T-cell (primary cell): ENCODE measurements at regions not wholly inside any gene's neighbourhood (a gene's known extent, or its start where the extent isn't known, plus 50 kb on each side); places are given as distances from the start of the nearest gene placed in this dataset.
"Not testable (repeated sequence)": the region's sequence is repeated elsewhere in the genome, so short reads cannot be mapped to it uniquely, and the experiment has no call there.

Experiments used
- ATAC-seq, 4 experiments: fragments of 200-7000 bp in 3 of 4; fragments of 150-1000 bp in 1 of 4; cut with Tn5 transposase; replicated peaks in 1 of 4; 1 replicate in 3 of 4; 2 replicates in 1 of 4; pipeline ENCODE4 v1.10.0; 2021; ENCODE audit warnings: moderate library complexity in 3 of 4, mild to moderate bottlenecking in 2 of 4, moderate number of reproducible peaks in 1 of 4
- CTCF ChIA-PET, 2 donors: fragments of 300-600 bp; sonication (Branson Sonifier 250); formaldehyde crosslinking; loops; one replicate each; lab custom pipeline; 2022; ENCODE audit warnings: antibody characterized with exemption in 2 of 2; lab: Charles Lee
- POLR2A ChIA-PET, 2 donors: fragments of 300-600 bp; sonication (Branson Sonifier 250); formaldehyde crosslinking; loops; one replicate each; lab custom pipeline; 2022; ENCODE audit warnings: antibody characterized with exemption in 2 of 2; lab: Charles Lee
- DNase-seq, 35 experiments: peaks; one replicate each; pipeline versions ENCODE4 v3.0.0 to v3.0.0-alpha.2; 2013 to 2023
- H3K27ac ChIP-seq: one replicate; pipeline ENCODE4 v1.5.1; 2013; ENCODE audit warnings: low read length
- H3K27me3 ChIP-seq, 2 experiments: replicated peaks in 1 of 2; 1 replicate in 1 of 2; 2 replicates in 1 of 2; pipeline versions ENCODE4 v1.6.1 to v1.7.0; 2013; ENCODE audit warnings: low read length in 1 of 2, mixed read lengths in 1 of 2; ENCODE audit not compliant: control insufficient read depth in 2 of 2, insufficient read depth in 2 of 2; ENCODE audit errors: extremely low read depth in 1 of 2
- H3K36me3 ChIP-seq, 2 donors: 1 replicate in 1 of 2; 2 replicates in 1 of 2; pipeline versions ENCODE4 v1.6.1 to v1.7.0; 2013; ENCODE audit warnings: low read length in 1 of 2; ENCODE audit not compliant: control insufficient read depth in 2 of 2, insufficient read depth in 1 of 2; ENCODE audit errors: extremely low read depth in 1 of 2
- H3K4me1 ChIP-seq, 2 experiments: 1 replicate in 1 of 2; 2 replicates in 1 of 2; pipeline versions ENCODE4 v1.6.1 to v1.7.0; 2013; ENCODE audit warnings: low read length in 2 of 2, mixed read lengths in 1 of 2; ENCODE audit not compliant: insufficient read depth in 2 of 2, control insufficient read depth in 1 of 2; ENCODE audit errors: extremely low read depth in 1 of 2
- H3K4me3 ChIP-seq, 2 donors: 1 replicate in 1 of 2; 2 replicates in 1 of 2; pipeline versions ENCODE4 v1.5.1 to v1.7.0; 2013; ENCODE audit warnings: mild to moderate bottlenecking in 2 of 2, low read length in 1 of 2, moderate library complexity in 1 of 2; ENCODE audit not compliant: control insufficient read depth in 1 of 2; ENCODE audit errors: extremely low read depth in 1 of 2
- H3K9me3 ChIP-seq: 2 replicates; pipeline ENCODE4 v1.7.0; 2013
- H3K27ac Mint-ChIP-seq, 2 donors: one replicate each; pipeline ENCODE4 v1.8.0; 2020 to 2021; ENCODE audit warnings: mild to moderate bottlenecking in 2 of 2, mixed read lengths in 2 of 2
- H3K27me3 Mint-ChIP-seq, 2 donors: one replicate each; pipeline ENCODE4 v1.8.0; 2021 to 2022; ENCODE audit warnings: mixed read lengths in 2 of 2
- H3K36me3 Mint-ChIP-seq: one replicate; pipeline ENCODE4 v1.8.0; 2021; ENCODE audit warnings: mixed read lengths
- H3K4me1 Mint-ChIP-seq, 3 donors: one replicate each; pipeline ENCODE4 v1.8.0; 2020 to 2022; ENCODE audit warnings: mixed read lengths in 3 of 3, mild to moderate bottlenecking in 1 of 3
- H3K4me3 Mint-ChIP-seq, 3 donors: one replicate each; pipeline ENCODE4 v1.8.0; 2020 to 2022; ENCODE audit warnings: mild to moderate bottlenecking in 3 of 3, mixed read lengths in 3 of 3, moderate library complexity in 3 of 3
- H3K9me3 Mint-ChIP-seq, 3 donors: one replicate each; pipeline ENCODE4 v1.8.0; 2020 to 2022; ENCODE audit warnings: mixed read lengths in 3 of 3
- WGBS: methylation state at CpG from one replicate; pipeline ENCODE4 v1.1.5; 2013; ENCODE audit warnings: missing lambda C conversion rate; ENCODE audit not compliant: insufficient coverage; 5-methylcytosine and 5-hydroxymethylcytosine counted together

DNA sequence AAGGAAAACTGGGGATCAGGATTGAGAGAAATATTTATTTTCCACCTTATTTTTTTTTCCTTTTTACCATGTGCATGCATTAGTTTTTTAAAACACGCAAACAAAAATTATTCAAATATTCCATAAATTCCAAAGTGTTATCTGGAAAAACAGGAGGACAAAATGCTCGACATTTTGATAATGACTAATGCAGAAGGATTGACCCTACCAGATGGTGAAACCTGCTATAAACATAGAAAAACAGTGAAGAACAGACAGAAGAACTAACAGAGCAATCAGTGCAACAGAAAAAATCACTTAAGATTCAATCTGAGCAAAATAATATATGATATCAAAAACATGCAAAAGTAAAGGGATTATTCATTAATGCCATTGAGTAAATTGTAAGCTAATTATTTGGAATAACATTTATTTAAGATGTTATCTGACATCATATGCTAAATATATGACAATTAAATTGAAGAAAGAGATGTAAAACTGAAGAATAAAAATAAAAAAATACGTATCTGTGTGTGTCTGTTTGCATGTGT lies 218.4 kb downstream of the LMBRD1 start:
- H3K4me1 Mint-ChIP-seq = no peaks in the 10 kb centered on the region
- no peak for DNase-seq
- ATAC-seq = no peak
- 80% methylated on average over 1 of the region's 3 CpGs for WGBS
- ChIA-PET POLR2A (no interaction called here), CTCF (no interaction called here)
- peaks cover 2 to 19% of the 10 kb centered on the region in 2 donors for H3K27me3 Mint-ChIP-seq
- no peak overlapping the region for H3K4me3 Mint-ChIP-seq
- no peaks in the 10 kb centered on the region for H3K4me1 ChIP-seq
- H3K9me3 ChIP-seq = no peaks in the 10 kb centered on the region
- H3K36me3 Mint-ChIP-seq = no peaks in the 10 kb centered on the region
- H3K27me3 ChIP-seq = no peaks in the 10 kb centered on the region
- H3K9me3 Mint-ChIP-seq = no peaks in the 10 kb centered on the region
- no peaks in the 10 kb centered on the region for H3K36me3 ChIP-seq
- no peak overlapping the region for H3K4me3 ChIP-seq
- no peak overlapping the region for H3K27ac Mint-ChIP-seq
- H3K27ac ChIP-seq = no peak overlapping the region

GRCh38 chr6:69571234-69571633 lies 225.6 kb downstream of the LMBRD1 start:
- ChIA-PET CTCF (no interaction called here), POLR2A (no interaction called here)
- Histone ChIP-seq H3K4me1 (no peaks in the 10 kb centered on the region), H3K27ac (no peak overlapping the region), H3K9me3 (no peaks in the 10 kb centered on the region), H3K36me3 (no peaks in the 10 kb centered on the region), H3K4me3 (no peak overlapping the region), H3K27me3 (no peaks in the 10 kb centered on the region)
- H3K9me3 Mint-ChIP-seq = peaks cover under 1 to 5% (median 4%) of the 10 kb centered on the region in 3 donors
- peaks cover 6 to 10% of the 10 kb centered on the region in 2 donors for H3K27me3 Mint-ChIP-seq
- no peak for ATAC-seq
- no peak for DNase-seq
- no peaks in the 10 kb centered on the region for H3K36me3 Mint-ChIP-seq
- H3K27ac Mint-ChIP-seq = no peak overlapping the region
- no peaks in the 10 kb centered on the region for H3K4me1 Mint-ChIP-seq
- WGBS = 80% methylated on average over 1 of the region's 1 CpG
- no peak overlapping the region for H3K4me3 Mint-ChIP-seq

- Mint-ChIP-seq H3K36me3 (no peaks in the 10 kb centered on the region), H3K4me1 (no peaks in the 10 kb centered on the region), H3K27ac (no peak overlapping the region), H3K27me3 (peaks cover 6 to 10% of the 10 kb centered on the region in 2 donors), H3K9me3 (peaks cover 2 to 5% (median 4%) of the 10 kb centered on the region in 3 donors), H3K4me3 (no peak overlapping the region)
- H3K4me1 ChIP-seq = no peaks in the 10 kb centered on the region
- H3K27ac ChIP-seq = no peak overlapping the region
- ChIA-PET CTCF (no interaction called here), POLR2A (no interaction called here)
- ATAC-seq (no peak), DNase-seq (no peak)
- no CpG with 5 or more reads among the region's 1 CpG for WGBS
- no peak overlapping the region for H3K4me3 ChIP-seq
- no peaks in the 10 kb centered on the region for H3K27me3 ChIP-seq
- no peaks in the 10 kb centered on the region for H3K36me3 ChIP-seq
- H3K9me3 ChIP-seq = no peaks in the 10 kb centered on the region
Observed at GRCh38 chr6:69570106-69570505, 226.7 kb downstream of the LMBRD1 start.

GRCh38 chr6:69560597-69560996 lies 236.2 kb downstream of the LMBRD1 start:
- H3K4me3 Mint-ChIP-seq, H3K9me3 ChIP-seq, CTCF ChIA-PET, H3K4me1 ChIP-seq, H3K4me3 ChIP-seq, DNase-seq, H3K27ac Mint-ChIP-seq, ATAC-seq, H3K36me3 Mint-ChIP-seq, POLR2A ChIA-PET, H3K36me3 ChIP-seq, H3K4me1 Mint-ChIP-seq, H3K27me3 ChIP-seq, H3K27ac ChIP-seq: not testable (repeated sequence)
- Mint-ChIP-seq H3K27me3 (peaks cover 0 to 19% of the 10 kb centered on the region in 2 donors), H3K9me3 (peaks cover 0 to 10% (median 4%) of the 10 kb centered on the region in 3 donors)
- WGBS = 100% methylated on average over 2 of the region's 6 CpGs

GRCh38 chr6:69555088-69555638 lies 241.6 kb downstream of the LMBRD1 start:
- Histone ChIP-seq H3K4me3 (no peak overlapping the region), H3K27me3 (no peaks in the 10 kb centered on the region), H3K9me3 (no peaks in the 10 kb centered on the region), H3K4me1 (no peaks in the 10 kb centered on the region), H3K27ac (no peak overlapping the region), H3K36me3 (no peaks in the 10 kb centered on the region)
- Mint-ChIP-seq H3K27me3 (peaks cover 0 to 7% of the 10 kb centered on the region in 2 donors), H3K36me3 (no peaks in the 10 kb centered on the region), H3K27ac (no peak overlapping the region), H3K4me1 (no peaks in the 10 kb centered on the region), H3K4me3 (no peak overlapping the region), H3K9me3 (no peaks in the 10 kb centered on the region)
- DNase-seq = no peak
- WGBS = no CpG with 5 or more reads among the region's 2 CpGs
- POLR2A ChIA-PET = no interaction called here
- CTCF ChIA-PET = no interaction called here
- no peak for ATAC-seq

- WGBS = no CpG with 5 or more reads among the region's 1 CpG
- ATAC-seq (no peak), DNase-seq (no peak)
- H3K27me3 Mint-ChIP-seq = no peaks in the 10 kb centered on the region
- no peaks in the 10 kb centered on the region for H3K27me3 ChIP-seq
- ChIA-PET CTCF (no interaction called here), POLR2A (no interaction called here)
- no peaks in the 10 kb centered on the region for H3K4me1 ChIP-seq
- H3K4me3 ChIP-seq = no peak overlapping the region
- H3K27ac Mint-ChIP-seq = no peak overlapping the region
- H3K9me3 Mint-ChIP-seq = no peaks in the 10 kb centered on the region
- no peaks in the 10 kb centered on the region for H3K9me3 ChIP-seq
- no peaks in the 10 kb centered on the region for H3K36me3 ChIP-seq
- no peak overlapping the region for H3K27ac ChIP-seq
- H3K4me1 Mint-ChIP-seq = no peaks in the 10 kb centered on the region
- H3K36me3 Mint-ChIP-seq = no peaks in the 10 kb centered on the region
- no peak overlapping the region for H3K4me3 Mint-ChIP-seq
Observed at GRCh38 chr6:69542494-69542893, 254.3 kb downstream of the LMBRD1 start.
